HL-60/S4 treated with retinoic acid at 250 ng/mL for 4 days and 3 days (cell line): ENCODE measurements at regions not wholly inside any gene's neighbourhood (a gene's known extent, or its start where the extent isn't known, plus 50 kb on each side); places are given as distances from the start of the nearest gene placed in this dataset.
"Not testable (repeated sequence)": the region's sequence is repeated elsewhere in the genome, so short reads cannot be mapped to it uniquely, and the experiment has no call there.

Experiments used
- in situ Hi-C: fragments of 300-500 bp; cut with MboI; formaldehyde crosslinking; loops from 2 replicates; pipeline ENCODE4 v1.7.0; 2022; ENCODE audit warnings: low sequenced_read_pairs

GRCh38 chr10:62691336-62691735 lies 113.2 kb upstream of the ADO start:
- in situ Hi-C loops = no loop called here

GRCh38 chr10:62692085-62692484 lies 112.4 kb upstream of the ADO start:
- in situ Hi-C loops = no loop called here

GRCh38 chr10:62693306-62693705 lies 111.2 kb upstream of the ADO start:
- in situ Hi-C loops = no loop called here

- in situ Hi-C loops = no loop called here
Measured at GRCh38 chr10:62694537-62695126, 109.9 kb upstream of the ADO start.

- in situ Hi-C loops = no loop called here
Measured at GRCh38 chr10:62696798-62697197, 107.7 kb upstream of the ADO start.

- in situ Hi-C loops = no loop called here
Measured at GRCh38 chr10:62699148-62699547, 105.4 kb upstream of the ADO start.

GRCh38 chr10:62704121-62704520 lies 100.4 kb upstream of the ADO start:
- in situ Hi-C loops = not testable (repeated sequence)

- in situ Hi-C loops = no loop called here
Measured at GRCh38 chr10:62705789-62706188, 98.7 kb upstream of the ADO start.

GRCh38 chr10:62707810-62708209 lies 96.7 kb upstream of the ADO start:
- in situ Hi-C loops = no loop called here

- in situ Hi-C loops = no loop called here
Measured at GRCh38 chr10:62708569-62708968, 96.0 kb upstream of the ADO start.

- in situ Hi-C loops = no loop called here
Measured at GRCh38 chr10:62709200-62709599, 95.3 kb upstream of the ADO start.

- in situ Hi-C loops = no loop called here
Measured at GRCh38 chr10:62710182-62710581, 94.3 kb upstream of the ADO start.

- in situ Hi-C loops = no loop called here
Measured at GRCh38 chr10:62715383-62715782, 89.1 kb upstream of the ADO start.

- in situ Hi-C loops = no loop called here
Measured at GRCh38 chr10:62718585-62718984, 85.9 kb upstream of the ADO start.

- in situ Hi-C loops = no loop called here
Measured at GRCh38 chr10:62719061-62719460, 85.5 kb upstream of the ADO start.

- in situ Hi-C loops = no loop called here
Measured at GRCh38 chr10:62721687-62722086, 82.8 kb upstream of the ADO start.

- in situ Hi-C loops = no loop called here
Measured at GRCh38 chr10:62723375-62723774, 81.1 kb upstream of the ADO start.

GRCh38 chr10:62724465-62724864 lies 80.1 kb upstream of the ADO start:
- in situ Hi-C loops = no loop called here

- in situ Hi-C loops = no loop called here
Measured at GRCh38 chr10:62726142-62726541, 78.4 kb upstream of the ADO start.

GRCh38 chr10:62726638-62727037 lies 77.9 kb upstream of the ADO start:
- in situ Hi-C loops = no loop called here

- in situ Hi-C loops = no loop called here
Measured at GRCh38 chr10:62727934-62728333, 76.6 kb upstream of the ADO start.

GRCh38 chr10:62728479-62728878 lies 76.0 kb upstream of the ADO start:
- in situ Hi-C loops = no loop called here

GRCh38 chr10:62732841-62733653 lies 71.5 kb upstream of the ADO start:
- in situ Hi-C loops = no loop called here
